ENCODE measurements at regions not wholly inside any gene's neighbourhood (a gene's known extent, or its start where the extent isn't known, plus 50 kb on each side); places are given as distances from the start of the nearest gene placed in this dataset.
A peak's percentile ranks its signal among the peaks of the same experiment; 100 is the strongest.

- Histone ChIP-seq H3K4me3 (no peak overlapping the region), H3K9me3 (peaks cover 0 to 2% of the 10 kb centered on the region in 2 donors), H3K27ac (no peak overlapping the region), H3K4me1 (no peaks in the 10 kb centered on the region), H3K36me3 (no peaks in the 10 kb centered on the region), H3K27me3 (no peaks in the 10 kb centered on the region)
- intact Hi-C loops (cut with DNase I), result no loop called here
- no peak for TF ChIP-seq CTCF (IDR thresholded peaks at IDR 0.05)
- DNase-seq (no peak), ATAC-seq (no peak)
These were observed 130.8 kb downstream of the KCNJ18 start for GRCh38 chr17:21823090-21823489.

GRCh38 chr17:21823643-21824042 is 131.3 kb downstream of the KCNJ18 start:
- H3K4me3 ChIP-seq, result no peak overlapping the region
- no peak for TF ChIP-seq CTCF (IDR thresholded peaks at IDR 0.05)
- H3K36me3 ChIP-seq, result no peaks in the 10 kb centered on the region
- ATAC-seq (no peak), DNase-seq (no peak)
- no peak overlapping the region for H3K27ac ChIP-seq
- H3K27me3 ChIP-seq, result no peaks in the 10 kb centered on the region
- intact Hi-C loops (cut with DNase I), result no loop called here
- H3K4me1 ChIP-seq, result no peaks in the 10 kb centered on the region
- H3K9me3 ChIP-seq, result peaks cover 0 to 2% of the 10 kb centered on the region in 2 donors

- no peak overlapping the region for H3K27ac ChIP-seq
- peaks cover 18 to 35% of the 10 kb centered on the region in 2 donors for H3K27me3 ChIP-seq
- intact Hi-C loops (cut with DNase I), result no loop called here
- DNase-seq (peak in 1 of 4 donors; percentile 59), ATAC-seq (no peak)
- TF ChIP-seq CTCF (IDR thresholded peaks at IDR 0.05), result no peak
- no peaks in the 10 kb centered on the region for H3K36me3 ChIP-seq
- no peak overlapping the region for H3K4me3 ChIP-seq
- H3K9me3 ChIP-seq, result peaks cover 0 to 33% of the 10 kb centered on the region in 2 donors
- no peaks in the 10 kb centered on the region for H3K4me1 ChIP-seq
These were observed 149.5 kb downstream of the KCNJ18 start for GRCh38 chr17:21841839-21842238.

GRCh38 chr17:21842332-21843317 is 150.3 kb downstream of the KCNJ18 start:
- intact Hi-C loops (cut with DNase I), result no loop called here

More at GRCh38 chr17:21842332-21843317, 150.3 kb downstream of the KCNJ18 start:
- Histone ChIP-seq H3K36me3 (no peaks in the 10 kb centered on the region), H3K4me3 (no peak overlapping the region), H3K27ac (no peak overlapping the region), H3K9me3 (peaks cover 0 to 33% of the 10 kb centered on the region in 2 donors), H3K27me3 (peaks cover 18 to 35% of the 10 kb centered on the region in 2 donors), H3K4me1 (no peaks in the 10 kb centered on the region)
- DNase-seq (peak in 1 of 4 donors; percentile 61), ATAC-seq (no peak)
- no peak for TF ChIP-seq CTCF (IDR thresholded peaks at IDR 0.05)
